ENCODE measurements at regions not wholly inside any gene's neighbourhood (a gene's known extent, or its start where the extent isn't known, plus 50 kb on each side); places are given as distances from the start of the nearest gene placed in this dataset.

DNA sequence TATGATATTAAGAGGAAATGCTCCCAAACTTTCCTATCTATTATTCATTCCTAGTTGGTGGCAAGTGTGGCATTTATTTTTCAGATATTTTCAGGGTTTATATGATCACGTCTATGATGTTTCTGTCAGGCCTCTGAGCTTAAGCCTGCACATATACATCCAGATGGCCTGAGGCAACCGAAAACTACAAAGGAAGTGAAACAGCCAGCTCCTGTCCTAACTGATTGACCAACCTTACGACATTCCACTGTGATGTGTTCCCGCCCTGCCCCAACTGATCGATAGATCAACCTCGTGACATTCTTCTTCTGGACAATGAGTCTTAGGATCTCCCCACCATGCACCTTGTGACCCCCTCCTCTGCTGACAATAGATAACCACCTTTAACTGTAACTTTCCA is 67.6 kb upstream of the CTSO start:
- no peak for DNase-seq (ENCODE audit: extremely low read depth, low read depth)

DNA sequence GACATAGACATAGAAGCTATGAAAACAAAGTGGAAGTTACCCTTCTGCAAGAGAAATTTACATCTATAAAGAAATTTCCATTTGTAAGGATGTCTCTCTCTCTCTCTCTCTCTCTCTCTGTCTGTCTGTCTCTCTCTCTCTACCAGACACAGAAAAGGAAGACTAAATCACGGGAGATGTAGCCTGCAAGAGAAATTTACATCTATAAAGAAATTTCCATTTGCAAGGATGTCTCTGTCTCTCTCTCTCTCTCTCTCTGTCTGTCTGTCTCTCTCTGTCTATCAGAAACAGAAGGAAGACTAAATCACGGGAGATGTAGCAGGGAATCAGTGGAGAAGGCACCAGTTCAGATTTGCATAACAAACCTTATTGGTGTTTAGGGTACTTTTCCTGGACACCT is 65.6 kb upstream of the CTSO start:
- DNase-seq (ENCODE audit: extremely low read depth, low read depth): no peak

DNA sequence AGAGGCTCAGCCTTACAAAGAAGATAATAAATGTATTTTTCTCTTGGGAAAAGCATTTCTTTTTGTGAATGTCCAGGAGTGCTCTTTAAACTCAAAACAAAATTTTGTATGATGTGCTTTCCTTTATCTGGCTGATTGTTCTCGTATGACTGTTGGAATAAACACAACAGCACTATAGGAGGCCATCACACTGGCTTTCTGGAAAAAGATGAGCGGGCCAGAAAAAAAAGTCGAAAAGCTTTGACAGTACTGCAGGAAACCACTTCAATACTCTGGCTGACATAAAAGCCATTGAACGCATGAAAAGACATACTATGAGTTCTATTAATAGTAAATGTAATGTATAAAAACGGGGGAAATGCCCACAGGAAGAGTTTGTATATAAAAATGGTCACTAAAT is 64.7 kb upstream of the CTSO start:
- no peak for DNase-seq (ENCODE audit: extremely low read depth, low read depth)

DNA sequence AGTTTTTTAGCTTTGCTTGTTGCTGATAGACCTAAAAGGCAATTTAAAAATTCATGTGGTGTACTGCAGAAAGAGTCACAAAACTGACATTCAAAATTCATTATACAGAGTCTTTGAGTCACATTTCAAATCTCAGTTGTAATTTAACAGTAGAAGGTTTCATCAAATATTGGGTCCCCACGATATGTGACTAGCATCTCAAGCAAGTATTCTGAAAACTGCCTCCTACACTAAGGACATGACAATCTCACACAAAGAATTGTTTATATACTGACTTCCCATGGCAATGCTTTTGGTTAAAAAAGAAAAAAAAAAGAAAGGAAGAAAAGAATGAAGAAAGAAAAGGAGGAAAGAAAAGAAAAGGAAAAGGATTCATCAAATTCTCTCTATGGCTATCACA is 62.1 kb upstream of the CTSO start:
- no peak for DNase-seq (ENCODE audit: extremely low read depth, low read depth)

DNA sequence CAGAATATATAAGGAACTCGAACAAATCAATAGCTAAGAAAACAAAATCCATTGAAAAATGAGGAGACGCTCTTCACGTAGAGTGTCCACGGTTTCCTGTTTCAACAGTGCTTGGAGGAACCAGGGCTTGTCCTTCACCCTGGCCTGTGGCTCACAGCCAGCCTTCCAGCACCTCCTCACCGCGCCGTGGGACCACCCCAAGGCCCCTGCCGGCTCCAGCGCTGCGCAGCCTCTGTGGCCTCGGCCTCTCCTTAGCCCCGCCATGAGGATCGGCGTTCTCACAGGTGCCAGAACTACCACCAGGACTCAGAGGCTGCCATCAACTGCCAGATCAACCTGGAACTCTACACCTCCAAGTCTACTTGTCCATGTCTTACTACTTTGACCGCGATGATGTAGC is 52.5 kb upstream of the CTSO start:
- no peak for DNase-seq (ENCODE audit: extremely low read depth, low read depth)
